NCI-H2196 treated with DMSO at 0.1 percent for 48 hours (cell line): ENCODE measurements at regions not wholly inside any gene's neighbourhood (a gene's known extent, or its start where the extent isn't known, plus 50 kb on each side); places are given as distances from the start of the nearest gene placed in this dataset.

Source experiments
- DNase-seq: peaks from one replicate; lab custom pipeline; 2025; ENCODE audit not compliant: unreplicated experiment; lab: John Stamatoyannopoulos, UW

GRCh38 chr2:81225756-81226155 lies 921.2 kb upstream of the LRRTM1 start:
- DNase-seq: no peak

- no peak for DNase-seq
Measured at GRCh38 chr2:81213598-81213997, 909.0 kb upstream of the LRRTM1 start.

DNA sequence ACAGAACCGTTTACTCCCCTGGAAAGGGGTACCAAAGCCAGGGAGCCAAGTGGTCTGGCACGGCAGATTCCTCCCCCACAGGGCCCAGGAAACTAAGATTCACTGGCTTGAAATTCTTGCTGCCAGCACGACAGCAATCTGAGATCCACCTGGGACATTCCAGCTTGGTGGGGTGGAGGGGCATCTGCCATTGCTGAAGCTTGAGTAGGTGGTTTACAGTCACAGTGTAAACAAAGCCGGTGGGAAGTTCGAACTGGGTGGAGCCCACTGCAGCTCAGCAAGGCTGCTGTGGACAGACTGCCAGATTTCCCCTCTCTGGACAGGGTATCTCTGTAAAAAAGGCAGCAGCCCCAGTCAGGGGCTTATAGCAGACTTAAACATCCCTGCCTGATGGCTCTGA lies 901.7 kb upstream of the LRRTM1 start:
- no peak for DNase-seq

DNA sequence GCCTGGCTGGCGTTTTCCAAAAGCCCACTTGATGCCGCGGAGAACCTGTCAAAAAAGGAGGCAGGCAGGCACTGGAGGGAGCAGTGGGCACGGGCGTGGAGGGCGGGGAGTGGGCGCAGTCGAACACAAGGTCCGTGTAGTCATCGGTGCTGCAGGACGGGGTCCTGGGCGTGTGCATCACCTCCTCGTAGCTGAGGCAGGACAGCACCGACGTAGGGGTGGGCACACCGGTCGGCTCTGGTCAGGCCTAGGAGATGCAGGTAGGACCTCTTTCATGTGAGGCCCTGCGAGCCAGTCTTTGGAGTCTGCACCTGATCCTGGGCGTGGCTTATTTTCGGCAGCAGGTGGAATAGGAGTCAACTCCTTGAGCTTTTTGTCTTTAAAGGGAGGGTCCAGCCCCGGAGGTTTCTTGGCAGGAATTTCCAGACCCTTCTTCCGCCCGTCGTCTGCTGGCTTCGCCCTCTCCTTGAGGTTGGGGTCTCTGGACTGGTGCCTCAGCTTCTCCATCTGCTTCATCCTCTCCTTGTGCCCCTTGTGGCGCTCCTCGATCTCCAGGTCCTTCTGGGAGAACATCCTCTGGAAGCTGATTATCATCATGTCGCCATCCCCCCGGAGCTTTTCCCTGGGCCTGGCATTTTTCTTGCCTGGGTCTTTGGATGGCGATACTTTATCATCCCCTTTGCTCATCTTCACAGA lies 892.5 kb upstream of the LRRTM1 start:
- no peak for DNase-seq

- no peak for DNase-seq
Measured at GRCh38 chr2:81196383-81196851, 891.9 kb upstream of the LRRTM1 start.

DNA sequence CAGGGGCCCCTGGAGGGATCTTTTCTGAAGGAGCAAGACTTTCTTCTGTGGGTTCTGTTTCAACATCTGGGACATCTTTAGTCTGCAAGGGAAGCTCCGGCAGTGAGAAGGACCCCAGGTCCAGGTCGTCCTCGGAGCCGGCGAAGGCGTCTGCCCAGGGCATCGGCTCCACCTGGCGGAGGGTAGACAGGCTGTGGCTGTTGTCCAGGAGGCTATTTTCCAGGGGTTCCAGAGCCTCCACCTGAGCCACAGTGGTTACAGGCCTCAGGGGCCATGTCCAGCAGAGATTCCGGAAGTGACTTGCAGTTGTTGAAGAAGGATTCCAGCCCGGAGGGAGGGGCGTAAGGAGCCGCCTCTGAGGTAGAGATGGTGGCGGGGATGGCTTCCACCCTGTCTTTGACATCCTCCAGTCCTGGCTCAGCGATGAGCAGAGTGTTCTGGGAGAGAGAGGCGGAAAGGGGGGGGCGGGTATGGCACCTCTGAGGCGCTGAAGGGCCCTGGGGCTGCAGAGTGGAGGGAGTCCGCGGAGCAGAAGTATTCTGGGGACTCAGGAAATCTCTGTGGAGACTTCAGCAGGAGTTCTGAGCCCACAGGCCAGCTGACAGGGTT lies 891.3 kb upstream of the LRRTM1 start:
- DNase-seq: no peak

DNA sequence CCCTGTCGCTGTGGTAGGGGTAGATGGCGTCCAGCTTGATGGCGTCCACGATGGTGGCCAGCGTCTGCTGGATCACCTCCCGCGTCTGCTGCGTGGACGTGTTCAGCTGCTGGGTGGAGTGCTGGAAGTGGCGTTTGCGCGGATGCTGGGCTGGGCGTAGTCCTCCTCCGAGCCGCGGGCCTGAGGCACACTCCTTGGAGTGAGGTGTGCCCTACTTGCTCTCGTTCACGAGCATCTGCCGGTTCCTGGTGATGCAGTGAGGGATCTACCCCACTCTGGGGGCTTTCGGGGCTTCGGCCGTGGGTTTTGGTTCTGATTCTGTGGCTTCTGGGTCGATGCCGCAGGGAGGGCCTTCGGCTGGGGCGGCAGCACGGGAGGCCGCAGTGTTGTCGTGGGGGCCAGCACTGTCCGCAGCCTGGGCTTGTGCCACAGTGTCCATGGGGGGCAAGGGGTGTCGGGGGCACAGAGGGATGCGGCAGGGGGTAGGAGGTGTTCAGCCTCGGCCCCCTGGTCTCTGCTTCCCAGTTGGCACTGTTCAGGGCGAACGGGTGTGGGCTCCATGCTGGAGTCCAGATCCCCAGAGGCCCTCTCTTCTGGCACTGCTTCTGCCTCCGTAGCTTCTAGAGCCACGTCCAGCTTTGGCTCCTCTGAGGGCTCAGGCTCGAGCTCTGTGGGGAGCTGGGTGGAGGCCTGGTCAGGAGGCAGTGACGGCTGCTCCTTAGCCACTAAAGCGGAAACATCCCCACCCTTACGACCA lies 890.6 kb upstream of the LRRTM1 start:
- DNase-seq: no peak

DNA sequence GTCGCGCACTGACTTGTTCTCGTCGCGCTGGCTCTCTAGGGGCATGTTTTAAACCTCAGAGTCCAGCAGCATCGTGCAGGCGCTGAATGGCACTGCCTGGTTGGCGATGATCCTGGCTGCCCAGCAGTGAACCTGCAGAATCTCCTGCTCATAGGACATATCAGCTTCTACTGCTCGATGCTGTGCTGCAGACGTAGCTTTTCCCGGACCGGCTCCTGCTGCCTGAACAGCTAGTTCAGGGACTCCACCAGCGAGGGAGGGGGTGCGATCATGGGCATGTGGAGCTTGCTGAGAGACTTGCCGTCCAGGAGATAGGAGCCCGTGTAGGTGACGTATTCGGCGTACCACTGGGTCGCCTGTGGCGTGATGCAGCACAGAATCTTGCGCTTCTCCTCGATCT lies 890.0 kb upstream of the LRRTM1 start:
- no peak for DNase-seq

GRCh38 chr2:81194176-81194575 lies 889.6 kb upstream of the LRRTM1 start:
- no peak for DNase-seq

- DNase-seq: no peak
Measured at GRCh38 chr2:81181845-81182244, 877.3 kb upstream of the LRRTM1 start.

DNA sequence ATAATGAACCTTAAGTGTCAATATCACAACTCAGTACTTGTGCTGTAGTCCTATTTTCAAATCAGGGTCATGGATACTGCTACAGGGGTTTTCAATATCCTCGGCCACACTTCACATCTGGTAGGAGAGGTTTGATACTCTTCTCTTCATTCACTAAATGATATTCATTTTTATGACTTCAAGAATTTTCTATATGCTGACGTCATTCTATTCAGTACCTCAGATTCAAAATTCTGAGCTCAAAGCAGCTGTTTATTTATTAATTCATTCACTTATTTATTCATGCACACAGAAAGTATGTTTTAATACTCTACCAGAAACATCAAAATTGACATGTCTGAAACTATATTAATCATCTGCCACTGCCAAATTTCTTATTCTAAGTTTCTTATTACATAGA lies 866.9 kb upstream of the LRRTM1 start:
- no peak for DNase-seq

GRCh38 chr2:81163583-81163982 lies 859.0 kb upstream of the LRRTM1 start:
- DNase-seq: no peak

DNA sequence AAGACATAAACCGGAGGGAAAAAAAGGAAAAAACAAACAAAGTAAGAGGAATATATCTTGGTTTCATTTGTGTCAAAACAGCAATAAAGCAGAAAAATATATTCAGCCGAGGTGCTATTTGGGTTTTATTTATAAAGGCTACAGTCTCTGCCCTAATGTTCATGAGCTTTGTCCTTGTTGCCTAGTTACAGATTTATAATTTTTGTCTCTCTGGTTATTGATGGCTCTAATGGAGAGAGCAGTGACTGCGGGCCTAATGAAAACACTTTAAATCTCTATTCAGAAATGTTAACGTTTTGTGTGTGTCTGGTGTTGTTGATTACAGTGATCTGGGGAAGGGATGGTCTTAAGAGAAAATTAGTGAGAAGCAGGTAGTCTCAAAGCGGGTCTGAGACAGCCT lies 854.0 kb upstream of the LRRTM1 start:
- no peak for DNase-seq

- no peak for DNase-seq
Measured at GRCh38 chr2:81148323-81148722, 843.8 kb upstream of the LRRTM1 start.

DNA sequence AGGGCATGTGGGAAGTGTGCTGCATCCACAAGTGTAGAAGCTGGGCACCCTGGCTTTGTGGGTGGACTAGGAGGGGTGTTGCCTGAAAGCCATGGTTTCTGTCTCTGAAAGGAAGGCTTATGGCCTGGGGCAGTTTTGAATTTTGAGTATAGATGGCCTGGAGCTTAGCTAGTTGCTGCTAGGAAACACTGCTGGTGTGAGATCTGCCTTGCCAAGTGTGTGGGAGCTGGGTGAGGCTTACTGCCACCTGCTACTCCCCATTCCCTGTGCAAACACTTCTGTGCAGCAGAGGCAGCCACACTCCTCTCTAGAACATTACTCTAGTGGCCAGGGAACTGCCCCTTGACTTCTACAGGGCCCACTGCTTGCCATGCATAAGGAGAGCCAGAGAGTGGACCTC lies 831.7 kb upstream of the LRRTM1 start:
- DNase-seq: no peak

DNA sequence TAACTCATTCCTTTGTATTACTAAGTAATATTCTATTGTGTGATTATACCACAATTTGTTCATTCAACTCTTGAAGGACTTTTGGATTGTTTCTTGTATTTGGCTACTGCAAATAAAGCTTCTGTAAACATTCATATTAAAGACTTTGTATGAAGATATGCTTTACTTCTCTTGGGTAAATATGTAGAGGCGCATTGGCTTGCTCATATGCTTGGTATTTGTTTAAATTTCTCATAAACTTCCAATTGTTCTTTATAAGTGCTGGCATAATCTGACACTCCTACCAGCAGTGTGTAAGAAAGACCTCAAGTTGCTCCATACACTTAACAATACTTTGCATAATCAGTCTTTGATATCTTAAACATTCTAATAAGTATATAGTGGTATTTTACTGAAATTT lies 792.8 kb upstream of the LRRTM1 start:
- no peak for DNase-seq

- no peak for DNase-seq
Measured at GRCh38 chr2:81093031-81093430, 788.5 kb upstream of the LRRTM1 start.

GRCh38 chr2:81087646-81088045 lies 783.1 kb upstream of the LRRTM1 start:
- no peak for DNase-seq

GRCh38 chr2:81084101-81084500 lies 779.5 kb upstream of the LRRTM1 start:
- DNase-seq: no peak

DNA sequence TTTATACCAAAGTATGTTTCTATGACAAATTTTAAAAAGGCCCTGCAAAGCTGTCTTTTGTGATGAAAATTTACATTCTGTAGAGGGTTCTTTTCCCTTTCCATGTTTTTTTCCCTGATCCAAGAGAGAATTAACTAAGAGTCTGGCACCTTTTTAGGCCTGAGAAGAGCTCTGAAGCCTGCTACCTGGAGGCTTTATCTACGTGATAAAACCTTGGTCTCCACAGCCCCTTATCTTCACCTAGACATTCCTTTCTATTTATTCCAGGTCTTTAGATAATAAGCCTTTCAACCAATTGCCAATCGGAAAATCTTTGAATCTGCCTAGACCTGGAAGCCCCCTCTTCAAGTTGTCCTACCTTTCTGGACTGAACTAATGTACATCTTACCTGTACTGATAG lies 774.1 kb upstream of the LRRTM1 start:
- DNase-seq: no peak

DNA sequence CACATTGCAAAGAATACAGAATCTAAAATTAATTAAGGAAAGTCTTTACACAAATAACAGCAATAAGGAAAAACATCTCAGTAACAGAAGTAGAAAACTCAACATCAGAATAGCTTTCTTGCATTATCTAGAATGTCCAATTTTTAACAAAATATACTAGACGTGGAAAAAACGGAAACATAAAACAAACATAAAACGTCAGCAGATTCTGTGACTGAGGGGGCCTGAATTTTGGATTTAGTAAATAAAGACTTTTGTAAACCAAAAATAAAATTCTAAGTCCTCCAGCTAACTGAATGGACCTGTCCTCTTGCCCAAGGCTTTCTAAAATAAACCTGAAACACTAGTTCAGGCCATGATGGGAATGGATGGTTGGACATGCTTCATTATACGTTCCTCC lies 773.5 kb upstream of the LRRTM1 start:
- DNase-seq: no peak

- DNase-seq: no peak
Measured at GRCh38 chr2:81077396-81077795, 772.8 kb upstream of the LRRTM1 start.
